ENCODE measurements at regions not wholly inside any gene's neighbourhood (a gene's known extent, or its start where the extent isn't known, plus 50 kb on each side); places are given as distances from the start of the nearest gene placed in this dataset.

DNA sequence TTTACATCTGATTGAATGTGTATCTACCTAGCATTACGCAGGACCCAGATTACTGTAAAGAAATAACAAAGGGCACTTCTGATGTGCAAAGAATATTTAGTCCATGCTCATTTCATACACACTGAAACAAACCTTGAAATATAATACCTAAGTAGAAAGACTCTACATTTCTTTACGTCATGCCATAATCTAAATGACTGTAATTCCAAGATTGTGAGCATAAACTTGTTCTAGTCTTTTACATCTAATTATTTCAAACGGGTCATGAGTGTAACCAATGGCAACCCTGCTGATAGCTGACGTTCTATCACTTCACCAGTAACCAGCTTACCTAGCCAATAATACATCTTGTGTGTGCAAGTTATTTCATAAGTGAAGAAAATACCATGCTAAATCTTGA, 433.8 kb downstream of the PRKD1 start:
- no peaks in the 10 kb centered on the region for H3K27me3 ChIP-seq (ENCODE audit: control insufficient read depth, insufficient read depth, low read length)
- no peak for DNase-seq (ENCODE audit: low read depth)
- no peak overlapping the region for H3K4me3 ChIP-seq (ENCODE audit: low read depth, low read length)
- TF ChIP-seq CTCF (IDR thresholded peaks at IDR 0.05; ENCODE audit: insufficient read depth, low read length, poor library complexity, severe bottlenecking): no peak
- H3K36me3 ChIP-seq (ENCODE audit: control insufficient read depth, insufficient read depth, low read length): no peaks in the 10 kb centered on the region

DNA sequence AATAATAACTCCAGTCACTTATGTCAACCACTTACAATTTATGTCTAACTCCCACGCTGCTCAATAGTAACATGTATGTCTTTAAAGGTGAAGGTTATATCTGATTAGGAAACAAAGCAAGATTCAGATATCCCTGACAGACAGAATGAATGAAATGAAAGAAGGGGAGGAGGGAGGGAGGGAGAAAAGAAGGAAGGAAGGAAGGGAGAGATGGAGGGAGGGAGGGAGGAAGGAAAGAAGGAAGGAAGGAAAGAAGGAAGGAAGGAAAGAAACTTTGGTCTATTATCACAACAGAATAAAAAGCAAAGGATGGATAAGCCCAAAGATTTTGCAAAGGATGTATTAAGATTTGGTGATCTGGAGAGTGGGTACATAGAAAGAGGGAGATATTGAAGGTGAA, 433.3 kb downstream of the PRKD1 start:
- Histone ChIP-seq H3K27me3 (ENCODE audit: control insufficient read depth, insufficient read depth, low read length) (no peaks in the 10 kb centered on the region), H3K36me3 (ENCODE audit: control insufficient read depth, insufficient read depth, low read length) (no peaks in the 10 kb centered on the region), H3K4me3 (ENCODE audit: low read depth, low read length) (no peak overlapping the region)
- no peak for DNase-seq (ENCODE audit: low read depth)
- TF ChIP-seq CTCF (IDR thresholded peaks at IDR 0.05; ENCODE audit: insufficient read depth, low read length, poor library complexity, severe bottlenecking): no peak

GRCh38 chr14:29503903-29504302, 423.7 kb downstream of the PRKD1 start:
- TF ChIP-seq CTCF (IDR thresholded peaks at IDR 0.05; ENCODE audit: insufficient read depth, low read length, poor library complexity, severe bottlenecking): no peak
- no peaks in the 10 kb centered on the region for H3K27me3 ChIP-seq (ENCODE audit: control insufficient read depth, insufficient read depth, low read length)
- H3K4me3 ChIP-seq (ENCODE audit: low read depth, low read length): no peak overlapping the region
- DNase-seq (ENCODE audit: low read depth): no peak
- no peaks in the 10 kb centered on the region for H3K36me3 ChIP-seq (ENCODE audit: control insufficient read depth, insufficient read depth, low read length)

DNA sequence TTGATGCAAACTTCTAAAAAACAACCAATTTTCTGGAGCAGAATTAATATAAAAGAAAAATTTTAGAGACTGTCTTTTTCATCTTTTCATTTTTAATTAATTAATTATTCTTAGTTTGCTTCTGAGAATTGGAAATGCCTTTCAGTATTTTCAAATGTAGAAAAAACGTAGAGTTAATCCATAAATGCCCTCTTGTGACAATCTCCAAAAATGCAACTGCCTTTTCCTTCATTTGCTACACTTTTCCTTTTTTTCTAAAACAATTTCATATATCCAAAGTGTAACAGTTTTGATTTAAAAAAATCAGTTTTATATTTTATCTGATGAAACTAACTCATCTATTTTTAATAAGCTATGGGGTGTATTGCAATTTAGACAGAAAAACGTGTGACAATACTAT, 409.3 kb downstream of the PRKD1 start:
- Histone ChIP-seq H3K4me3 (ENCODE audit: low read depth, low read length) (no peak overlapping the region), H3K27me3 (ENCODE audit: control insufficient read depth, insufficient read depth, low read length) (no peaks in the 10 kb centered on the region), H3K36me3 (ENCODE audit: control insufficient read depth, insufficient read depth, low read length) (no peaks in the 10 kb centered on the region)
- peak; percentile 18 for TF ChIP-seq CTCF (IDR thresholded peaks at IDR 0.05; ENCODE audit: insufficient read depth, low read length, poor library complexity, severe bottlenecking)
- no peak for DNase-seq (ENCODE audit: low read depth)

- no peak for DNase-seq (ENCODE audit: low read depth)
- peak; percentile 31 for TF ChIP-seq CTCF (IDR thresholded peaks at IDR 0.05; ENCODE audit: insufficient read depth, low read length, poor library complexity, severe bottlenecking)
- H3K27me3 ChIP-seq (ENCODE audit: control insufficient read depth, insufficient read depth, low read length): no peaks in the 10 kb centered on the region
- no peaks in the 10 kb centered on the region for H3K36me3 ChIP-seq (ENCODE audit: control insufficient read depth, insufficient read depth, low read length)
- no peak overlapping the region for H3K4me3 ChIP-seq (ENCODE audit: low read depth, low read length)
Observed at GRCh38 chr14:29521526-29522137, 406.0 kb downstream of the PRKD1 start.
